H1 (cell line): ENCODE measurements at regions not wholly inside any gene's neighbourhood (a gene's known extent, or its start where the extent isn't known, plus 50 kb on each side); places are given as distances from the start of the nearest gene placed in this dataset.
A peak's percentile ranks its signal among the peaks of the same experiment; 100 is the strongest.

Experiments used
- ASH2L ChIP-seq: fragments of 200-600, 300-600 bp; sonication (generic); IDR thresholded peaks from one replicate; pipeline ENCODE4 v1.7.1; 2017; ENCODE audit warnings: low read length
- BRCA1 ChIP-seq: IDR thresholded peaks from 2 replicates; pipeline ENCODE4 v1.6.1; 2012; ENCODE audit warnings: low read depth, low read length, improper control_type of control experiment
- CBX5 ChIP-seq: fragments of 300-800, 300-1000 bp; sonication (generic); IDR thresholded peaks from 2 replicates; pipeline ENCODE4 v1.7.1; 2016; ENCODE audit warnings: antibody characterized with exemption, low read length, low read depth
- CEBPB ChIP-seq: IDR thresholded peaks from 2 replicates; pipeline ENCODE4 v1.6.1; 2012; ENCODE audit warnings: low read depth, low read length
- CHD1 ChIP-seq: IDR thresholded peaks from 2 replicates; pipeline ENCODE4 v1.6.1; 2012; ENCODE audit warnings: low read depth, low read length, improper control_type of control experiment
- CREB1 ChIP-seq: IDR thresholded peaks from 2 replicates; pipeline ENCODE4 v1.6.1; 2012; ENCODE audit warnings: inconsistent platforms
- CTBP2 ChIP-seq: IDR thresholded peaks from 2 replicates; pipeline ENCODE4 v1.7.0; 2011; ENCODE audit warnings: borderline replicate concordance, mild to moderate bottlenecking, moderate library complexity, mixed read lengths, low read length; ENCODE audit not compliant: insufficient read depth, insufficient read length
- E2F6 ChIP-seq: IDR thresholded peaks from 2 replicates; pipeline ENCODE4 v1.6.1; 2012; ENCODE audit warnings: inconsistent platforms
- EP300 ChIP-seq, 2 experiments: IDR thresholded peaks; 1 replicate in 1 of 2; 2 replicates in 1 of 2; pipeline ENCODE4 v1.6.1; 2011 to 2012; ENCODE audit warnings: low read depth in 2 of 2, low read length in 2 of 2, mild to moderate bottlenecking in 2 of 2, borderline replicate concordance in 1 of 2, inconsistent platforms in 1 of 2, moderate library complexity in 1 of 2
- HDAC2 ChIP-seq, 2 experiments: fragments of 300-600 bp in 1 of 2; sonication (generic) in 1 of 2; IDR thresholded peaks; 2 replicates each; pipeline ENCODE4 v1.6.1; 2011 to 2012; ENCODE audit warnings: low read depth in 2 of 2, low read length in 2 of 2, mild to moderate bottlenecking in 2 of 2, moderate library complexity in 2 of 2, borderline replicate concordance in 1 of 2, inconsistent platforms in 1 of 2
- JUND ChIP-seq: IDR thresholded peaks from 2 replicates; pipeline ENCODE4 v1.6.1; 2011; ENCODE audit warnings: mild to moderate bottlenecking, improper control_type of control experiment, low read length
- KDM4A ChIP-seq: IDR thresholded peaks from one replicate; pipeline ENCODE4 v1.7.1; 2012; ENCODE audit warnings: low read depth, mild to moderate bottlenecking, moderate library complexity, low read length, inconsistent platforms; ENCODE audit not compliant: severe bottlenecking
- MAFK ChIP-seq: IDR thresholded peaks from 2 replicates; pipeline ENCODE4 v1.6.1; 2012; ENCODE audit warnings: low read depth, mild to moderate bottlenecking, improper control_type of control experiment, low read length
- NANOG ChIP-seq: IDR thresholded peaks from 2 replicates; pipeline ENCODE4 v1.6.1; 2011; ENCODE audit warnings: low read length, low read depth, mild to moderate bottlenecking, inconsistent platforms; ENCODE audit not compliant: insufficient read depth, poor library complexity, severe bottlenecking
- PHF8 ChIP-seq: fragments of 200-600 bp; sonication (generic); conservative IDR thresholded peaks from 2 replicates; pipeline ENCODE4 v1.7.1; 2012; ENCODE audit warnings: low read depth, mild to moderate bottlenecking, inconsistent platforms, low read length, moderate library complexity
- POLR2AphosphoS5 ChIP-seq: IDR thresholded peaks from 2 replicates; pipeline ENCODE4 v1.6.1; 2011; ENCODE audit warnings: low read depth, low read length
- POU5F1 ChIP-seq: IDR thresholded peaks from 2 replicates; pipeline ENCODE4 v1.6.1; 2011; ENCODE audit warnings: low read depth, mild to moderate bottlenecking, low read length, moderate library complexity
- RAD21 ChIP-seq, 2 experiments: IDR thresholded peaks in 1 of 2; conservative IDR thresholded peaks in 1 of 2; 2 replicates each; pipeline ENCODE4 v1.6.1; 2011; ENCODE audit warnings: low read depth in 2 of 2, low read length in 2 of 2, improper control_type of control experiment in 1 of 2, inconsistent platforms in 1 of 2, mild to moderate bottlenecking in 1 of 2, moderate library complexity in 1 of 2
- SIN3A ChIP-seq, 2 experiments: IDR thresholded peaks in 1 of 2; conservative IDR thresholded peaks in 1 of 2; 2 replicates each; pipeline ENCODE4 v1.6.1; 2011 to 2012; ENCODE audit warnings: low read length in 2 of 2, improper control_type of control experiment in 1 of 2, low read depth in 1 of 2, mild to moderate bottlenecking in 1 of 2
- SIX5 ChIP-seq: IDR thresholded peaks from 2 replicates; pipeline ENCODE4 v1.6.1; 2011; ENCODE audit warnings: mild to moderate bottlenecking, low read depth, low read length
- SP1 ChIP-seq: IDR thresholded peaks from 2 replicates; pipeline ENCODE4 v1.6.1; 2011; ENCODE audit warnings: low read depth, low read length
- SRF ChIP-seq: IDR thresholded peaks from 2 replicates; pipeline ENCODE4 v1.6.1; 2011; ENCODE audit warnings: mild to moderate bottlenecking, low read depth, low read length, moderate library complexity
- TBP ChIP-seq: IDR thresholded peaks from 2 replicates; pipeline ENCODE4 v1.6.1; 2011; ENCODE audit warnings: low read depth, low read length, improper control_type of control experiment
- TCF12 ChIP-seq: IDR thresholded peaks from 2 replicates; pipeline ENCODE4 v1.6.1; 2011; ENCODE audit warnings: low read depth, mild to moderate bottlenecking, low read length
- YY1 ChIP-seq: IDR thresholded peaks from 2 replicates; pipeline ENCODE4 v1.6.1; 2011; ENCODE audit warnings: low read depth, mild to moderate bottlenecking, low read length

GRCh38 chr6:4503700-4504099 lies 272.5 kb upstream of the CDYL start (continued):
- TF ChIP-seq RAD21 (IDR thresholded peaks at IDR 0.05 in 1 of 2, conservative IDR thresholded peaks at IDR 0.05 in 1 of 2; ENCODE audit: low read depth in 2 of 2, low read length in 2 of 2) (0 out of 4 replicates have a peak, but pooled peaks of 1 of the 2 experiments have one; percentile 5), CBX5 (no peak), YY1 (peak; percentile 77), POU5F1 (peak; percentile 59; the same call in 1 of the 2 replicates), MAFK (peak; percentile 34; the same call in 1 of the 2 replicates), CREB1 (no peak), POLR2AphosphoS5 (no peak), TCF12 (0 out of 2 replicates have a peak, but pooled peaks have one; percentile 33), SIX5 (no peak), SIN3A (conservative IDR thresholded peaks at IDR 0.05 in 1 of 2, IDR thresholded peaks at IDR 0.05 in 1 of 2; ENCODE audit: low read depth in 1 of 2, low read length in 2 of 2) (no peak), NANOG (peak; percentile 66), ASH2L (peak; percentile 29), SRF (no peak), BRCA1 (no peak), CEBPB (no peak), JUND (0 out of 2 replicates have a peak, but pooled peaks have one; percentile 32), CTBP2 (no peak), HDAC2 (IDR thresholded peaks at IDR 0.05; ENCODE audit: borderline replicate concordance in 1 of 2, low read depth in 2 of 2, low read length in 2 of 2) (peak; percentile 86 to 88; a peak in 3 of 4 replicates), EP300 (IDR thresholded peaks at IDR 0.05; ENCODE audit: borderline replicate concordance in 1 of 2, low read depth in 2 of 2, low read length in 2 of 2) (peak in 1 of 2 experiments; percentile 68; a peak in 1 of 3 replicates), CHD1 (no peak), TBP (no peak), E2F6 (peak; percentile 77), PHF8 (no peak), KDM4A (no peak), SP1 (peak; percentile 66; the same call in 1 of the 2 replicates)
